ENCODE measurements at regions not wholly inside any gene's neighbourhood (a gene's known extent, or its start where the extent isn't known, plus 50 kb on each side); places are given as distances from the start of the nearest gene placed in this dataset.

DNA sequence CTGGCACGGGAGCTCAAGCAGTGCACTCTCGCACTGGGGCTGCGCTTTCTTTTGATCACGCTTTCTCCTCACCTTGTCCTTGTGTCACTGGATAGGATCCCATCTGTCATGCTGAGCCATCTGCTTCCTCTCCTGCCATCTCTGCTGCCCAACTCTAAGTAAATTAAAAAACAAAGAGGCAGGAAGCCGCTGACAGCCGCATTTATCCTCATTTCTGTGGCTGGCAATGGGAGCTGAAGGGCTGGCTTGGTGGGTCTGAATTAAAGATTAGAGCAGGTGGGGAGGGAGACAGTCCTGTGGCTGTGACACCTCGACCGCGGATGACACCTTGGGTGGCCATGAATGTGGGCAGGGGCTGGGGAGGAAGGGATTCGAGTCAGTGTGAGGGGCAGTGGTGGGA is 159.2 kb upstream of the ALDH1B1 start:
- DNase-seq (ENCODE audit: low spot score) = no peak
- no peak overlapping the region for H3K4me3 ChIP-seq
- TF ChIP-seq, protein P1, sequence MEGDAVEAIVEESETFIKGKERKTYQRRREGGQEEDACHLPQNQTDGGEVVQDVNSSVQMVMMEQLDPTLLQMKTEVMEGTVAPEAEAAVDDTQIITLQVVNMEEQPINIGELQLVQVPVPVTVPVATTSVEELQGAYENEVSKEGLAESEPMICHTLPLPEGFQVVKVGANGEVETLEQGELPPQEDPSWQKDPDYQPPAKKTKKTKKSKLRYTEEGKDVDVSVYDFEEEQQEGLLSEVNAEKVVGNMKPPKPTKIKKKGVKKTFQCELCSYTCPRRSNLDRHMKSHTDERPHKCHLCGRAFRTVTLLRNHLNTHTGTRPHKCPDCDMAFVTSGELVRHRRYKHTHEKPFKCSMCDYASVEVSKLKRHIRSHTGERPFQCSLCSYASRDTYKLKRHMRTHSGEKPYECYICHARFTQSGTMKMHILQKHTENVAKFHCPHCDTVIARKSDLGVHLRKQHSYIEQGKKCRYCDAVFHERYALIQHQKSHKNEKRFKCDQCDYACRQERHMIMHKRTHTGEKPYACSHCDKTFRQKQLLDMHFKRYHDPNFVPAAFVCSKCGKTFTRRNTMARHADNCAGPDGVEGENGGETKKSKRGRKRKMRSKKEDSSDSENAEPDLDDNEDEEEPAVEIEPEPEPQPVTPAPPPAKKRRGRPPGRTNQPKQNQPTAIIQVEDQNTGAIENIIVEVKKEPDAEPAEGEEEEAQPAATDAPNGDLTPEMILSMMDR (IDR thresholded peaks at IDR 0.05) = no peak
- no peak overlapping the region for H3K27ac ChIP-seq

DNA sequence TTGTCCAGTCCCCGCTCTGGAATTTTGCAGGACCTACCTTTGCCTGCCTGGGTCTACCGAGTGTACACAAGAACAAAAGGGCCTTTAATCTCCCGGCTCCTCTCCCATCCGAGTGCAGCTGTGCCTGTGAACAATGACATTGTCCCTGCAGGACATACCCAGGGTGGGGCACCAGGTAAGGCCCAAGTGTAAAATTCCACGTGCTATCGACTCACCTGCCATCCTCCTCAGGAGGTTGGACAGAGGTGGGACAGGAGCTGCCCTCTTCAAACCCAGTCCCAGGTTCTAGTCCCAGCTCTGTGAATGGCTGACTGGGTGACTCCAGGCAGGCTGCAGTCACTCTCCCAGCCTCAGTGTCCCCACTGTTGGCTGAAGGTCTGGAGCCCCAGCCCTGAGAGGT is 159.6 kb upstream of the ALDH1B1 start:
- no peak overlapping the region for H3K27ac ChIP-seq
- TF ChIP-seq, protein P1 (IDR thresholded peaks at IDR 0.05) = no peak
- DNase-seq (ENCODE audit: low spot score) = no peak
- no peak overlapping the region for H3K4me3 ChIP-seq

DNA sequence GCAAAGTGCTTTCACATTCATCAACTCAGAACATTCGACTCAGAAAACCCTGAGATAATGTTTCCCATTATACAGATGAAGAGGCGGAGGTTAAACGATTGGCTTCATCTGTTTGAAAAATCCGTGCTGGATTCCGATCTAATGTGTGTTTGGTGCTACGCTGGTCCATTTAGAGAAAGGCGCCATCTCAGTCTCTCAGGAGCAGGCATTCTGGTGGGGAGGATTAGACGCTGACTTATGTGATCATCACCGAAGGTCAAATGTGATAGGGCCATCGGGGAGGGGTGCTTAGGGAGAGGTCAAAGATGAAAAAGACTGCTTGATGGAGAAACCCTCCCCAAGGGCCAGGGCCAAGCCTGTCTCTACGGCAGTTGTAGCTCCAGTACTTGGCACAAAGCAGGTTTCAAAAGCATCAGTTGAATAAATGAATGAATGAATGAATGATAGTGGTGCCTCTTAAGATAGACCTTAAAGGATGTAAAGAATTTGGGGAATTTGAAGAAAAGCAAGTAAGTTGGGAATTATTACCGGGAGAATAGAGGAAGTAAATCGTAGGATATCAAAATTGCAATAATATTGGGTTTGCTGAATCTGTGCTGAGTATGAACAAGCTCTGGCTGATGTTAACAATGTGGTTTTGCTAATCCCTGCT is 160.6 kb upstream of the SHB start:
- no peak overlapping the region for H3K4me3 ChIP-seq

DNA sequence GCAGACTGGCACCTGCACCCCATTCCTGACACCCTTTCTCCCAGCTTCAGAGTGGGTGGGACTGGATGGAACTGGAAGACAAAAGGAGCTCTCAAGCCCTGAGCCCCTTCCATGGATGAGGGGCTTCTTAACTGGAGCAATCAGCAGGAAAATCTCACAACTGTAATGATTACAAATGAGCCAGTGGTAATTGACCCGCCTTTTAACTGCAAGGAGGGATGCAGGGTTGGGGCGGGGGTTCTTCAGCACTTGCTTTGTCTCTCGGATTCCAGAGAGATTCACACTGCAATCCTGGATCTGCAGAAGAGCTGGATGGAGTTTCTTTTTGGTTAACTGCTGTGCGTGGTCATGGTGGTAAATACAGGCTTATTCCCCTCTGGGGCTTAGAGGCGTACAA is 160.1 kb upstream of the SHB start:
- TF ChIP-seq, protein P1 (IDR thresholded peaks at IDR 0.05) = no peak
- DNase-seq (ENCODE audit: low spot score) = no peak
- no peak overlapping the region for H3K4me3 ChIP-seq
- H3K27ac ChIP-seq = no peak overlapping the region

More for the DNA sequence above, 160.6 kb upstream of the SHB start:
- no peak overlapping the region for H3K27ac ChIP-seq
- TF ChIP-seq, protein P1 (IDR thresholded peaks at IDR 0.05) = no peak
- DNase-seq (ENCODE audit: low spot score) = no peak

DNA sequence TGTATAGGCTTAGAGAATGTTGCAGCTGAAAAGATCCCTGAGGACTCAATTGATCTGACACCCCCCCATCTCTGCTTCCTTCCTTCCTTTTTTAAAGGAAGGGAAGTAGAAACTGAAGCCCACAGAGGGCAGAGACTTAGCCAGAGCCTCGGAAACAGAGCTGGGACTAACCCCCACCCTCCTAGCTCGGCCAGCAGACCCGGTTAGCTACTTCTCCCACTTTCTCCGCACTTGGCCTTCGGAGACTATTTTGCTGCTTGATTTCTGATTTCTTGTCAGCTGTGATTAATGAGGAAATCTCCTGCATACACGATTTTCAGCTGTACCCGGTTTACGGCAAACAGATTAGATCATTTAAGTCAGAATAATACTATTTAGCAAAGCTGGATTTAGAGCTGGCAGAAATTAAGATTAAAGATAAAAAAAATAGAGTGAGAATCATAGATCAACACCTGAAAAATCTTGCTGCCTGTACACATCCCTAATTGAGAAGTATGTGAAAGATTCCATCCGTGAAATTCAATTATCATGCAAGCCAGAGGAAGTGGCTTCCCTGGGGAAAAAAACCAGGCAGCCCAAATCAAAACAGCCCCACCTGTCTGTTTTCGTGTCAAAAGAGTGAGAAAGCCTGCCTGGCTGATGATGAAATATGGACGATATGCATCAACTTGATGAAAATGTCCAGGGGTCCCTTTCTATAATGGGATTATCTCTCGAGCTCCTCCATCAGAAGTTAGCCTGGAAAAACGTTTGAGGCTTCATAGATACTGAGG is 159.5 kb upstream of the SHB start:
- Histone ChIP-seq H3K27ac (no peak overlapping the region), H3K4me3 (no peak overlapping the region)
- TF ChIP-seq, protein P1 (IDR thresholded peaks at IDR 0.05) = no peak
- DNase-seq (ENCODE audit: low spot score) = no peak

DNA sequence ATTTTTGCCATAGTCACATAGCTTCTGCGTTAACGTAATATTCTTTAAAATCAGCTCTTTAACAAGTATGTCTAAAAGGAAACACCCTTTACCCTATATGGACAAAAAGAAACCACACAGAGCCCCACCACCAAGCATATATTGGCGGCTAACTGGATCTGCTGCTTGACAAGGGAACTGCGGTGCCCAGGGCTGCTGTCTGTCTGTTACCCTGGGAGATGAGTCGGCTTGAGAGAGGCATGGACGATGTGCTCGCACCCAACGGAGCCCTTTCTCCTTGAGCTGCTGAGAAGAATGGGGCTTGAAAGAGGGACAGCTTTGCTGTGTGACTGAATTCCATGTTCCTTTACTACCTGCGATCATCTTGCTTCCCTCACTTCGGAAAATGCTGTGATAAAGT is 158.6 kb upstream of the SHB start:
- no peak for DNase-seq (ENCODE audit: low spot score)
- Histone ChIP-seq H3K27ac (no peak overlapping the region), H3K4me3 (no peak overlapping the region)
- TF ChIP-seq, protein P1 (IDR thresholded peaks at IDR 0.05) = no peak

DNA sequence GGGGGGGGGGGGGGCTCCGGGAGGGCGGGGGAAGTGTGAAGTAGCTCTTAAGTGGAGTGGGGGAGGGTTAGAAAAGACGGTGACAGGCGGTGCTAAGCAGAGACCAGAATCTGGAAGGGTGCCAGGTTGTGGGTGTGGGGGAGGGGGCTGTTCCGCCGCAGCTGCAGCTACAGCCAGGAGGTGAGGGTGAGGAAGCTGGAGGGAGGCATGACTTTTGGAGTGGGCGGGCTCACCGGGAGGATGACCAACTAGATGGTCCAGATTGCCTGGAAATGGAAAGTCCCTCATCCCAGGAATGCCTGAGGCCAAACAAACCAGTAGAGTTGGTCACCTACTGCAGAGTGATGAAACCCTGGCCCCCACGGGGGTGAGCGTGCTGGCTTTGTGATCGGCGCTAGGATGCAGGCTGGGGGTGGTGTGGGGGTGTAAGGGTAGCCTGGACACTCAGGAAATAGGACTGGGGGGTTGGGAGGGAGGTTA is 158.1 kb upstream of the SHB start:
- Histone ChIP-seq H3K4me3 (peak overlapping the region; percentile 46), H3K27ac (no peak overlapping the region)
- DNase-seq (ENCODE audit: low spot score) = no peak

More for the DNA sequence above, 158.1 kb upstream of the SHB start:
- TF ChIP-seq, protein P1 (IDR thresholded peaks at IDR 0.05) = no peak

All from coronary artery (tissue), 2 donors.